ENCODE measurements at regions not wholly inside any gene's neighbourhood (a gene's known extent, or its start where the extent isn't known, plus 50 kb on each side); places are given as distances from the start of the nearest gene placed in this dataset.

- H3K27ac ChIP-seq (ENCODE audit: low read depth, low read length) = no peak overlapping the region
- H2BK5ac ChIP-seq (ENCODE audit: low read length) = no peak overlapping the region
- no peak overlapping the region for H3K23ac ChIP-seq (ENCODE audit: low read length)
- DNase-seq = no peak
- H2AK5ac ChIP-seq (ENCODE audit: low read length) = no peak overlapping the region
- H3K9ac ChIP-seq (ENCODE audit: low read length) = no peak overlapping the region
- H3K4me1 ChIP-seq (ENCODE audit: control insufficient read depth, low read depth, low read length) = no peaks in the 10 kb centered on the region
- no peak overlapping the region for H4K5ac ChIP-seq (ENCODE audit: low read length)
- no peak overlapping the region for H3K4me3 ChIP-seq (ENCODE audit: low read length)
- no CpG with 5 or more reads among the region's 4 CpGs for WGBS (ENCODE audit: extremely low coverage, insufficient coverage, low lambda C conversion rate)
- no peak overlapping the region for H2BK15ac ChIP-seq (replicated peaks; ENCODE audit: low read depth)
- no peak overlapping the region for H3K4me2 ChIP-seq (ENCODE audit: low read length)
- no peaks in the 10 kb centered on the region for H3K79me1 ChIP-seq (ENCODE audit: low read length)
- H3K27me3 ChIP-seq (ENCODE audit: insufficient read depth, low read length, poor library complexity) = no peaks in the 10 kb centered on the region
- H3K56ac ChIP-seq (ENCODE audit: low read length) = no peak overlapping the region
- H3K79me2 ChIP-seq (ENCODE audit: control insufficient read depth, insufficient read depth, low read length) = no peaks in the 10 kb centered on the region
- H3K18ac ChIP-seq (ENCODE audit: low read length) = no peak overlapping the region
- no peak overlapping the region for H4K8ac ChIP-seq (ENCODE audit: low read depth, low read length)
- H3K36me3 ChIP-seq (ENCODE audit: control insufficient read depth, insufficient read depth, low read length) = no peaks in the 10 kb centered on the region
- no peak overlapping the region for H2BK120ac ChIP-seq (ENCODE audit: low read depth, low read length)
- H3K4ac ChIP-seq (ENCODE audit: low read depth, low read length) = no peak overlapping the region
Observed at GRCh38 chr9:36759141-36759540, 186.4 kb downstream of the MELK start.

DNA sequence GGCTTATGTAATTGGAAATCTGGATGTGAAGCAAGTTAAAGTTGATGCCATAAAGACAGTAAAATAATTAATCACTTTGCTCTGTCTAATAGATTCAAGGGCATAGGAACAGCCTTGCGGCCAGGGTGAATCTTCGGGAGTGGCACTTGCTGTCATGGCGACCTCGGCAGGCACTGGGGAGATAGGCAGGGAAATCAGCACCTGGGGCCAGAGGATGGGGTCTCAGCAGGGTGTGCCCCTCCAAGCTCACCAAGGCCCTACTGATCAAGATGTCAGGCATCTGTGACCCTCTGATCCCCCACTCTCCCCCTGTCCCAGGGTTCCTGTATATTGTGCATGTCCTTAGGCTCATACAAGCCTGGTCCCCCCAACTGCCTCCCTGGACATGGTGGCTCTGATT lies 187.3 kb downstream of the MELK start:
- no peak overlapping the region for H2BK15ac ChIP-seq (replicated peaks; ENCODE audit: low read depth)
- no peak overlapping the region for H2AK5ac ChIP-seq (ENCODE audit: low read length)
- no peaks in the 10 kb centered on the region for H3K79me1 ChIP-seq (ENCODE audit: low read length)
- no peak overlapping the region for H4K8ac ChIP-seq (ENCODE audit: low read depth, low read length)
- no peak overlapping the region for H3K9ac ChIP-seq (ENCODE audit: low read length)
- no peaks in the 10 kb centered on the region for H3K4me1 ChIP-seq (ENCODE audit: control insufficient read depth, low read depth, low read length)
- no peaks in the 10 kb centered on the region for H3K27me3 ChIP-seq (ENCODE audit: insufficient read depth, low read length, poor library complexity)
- H3K4me2 ChIP-seq (ENCODE audit: low read length) = no peak overlapping the region
- H4K5ac ChIP-seq (ENCODE audit: low read length) = no peak overlapping the region
- no peak overlapping the region for H3K56ac ChIP-seq (ENCODE audit: low read length)
- H3K4ac ChIP-seq (ENCODE audit: low read depth, low read length) = no peak overlapping the region
- DNase-seq = no peak
- WGBS (ENCODE audit: extremely low coverage, insufficient coverage, low lambda C conversion rate) = no CpG with 5 or more reads among the region's 4 CpGs
- H2BK120ac ChIP-seq (ENCODE audit: low read depth, low read length) = no peak overlapping the region
- no peak overlapping the region for H3K27ac ChIP-seq (ENCODE audit: low read depth, low read length)
- H3K4me3 ChIP-seq (ENCODE audit: low read length) = no peak overlapping the region
- no peak overlapping the region for H3K18ac ChIP-seq (ENCODE audit: low read length)
- H3K79me2 ChIP-seq (ENCODE audit: control insufficient read depth, insufficient read depth, low read length) = no peaks in the 10 kb centered on the region
- H2BK5ac ChIP-seq (ENCODE audit: low read length) = no peak overlapping the region
- no peaks in the 10 kb centered on the region for H3K36me3 ChIP-seq (ENCODE audit: control insufficient read depth, insufficient read depth, low read length)
- H3K23ac ChIP-seq (ENCODE audit: low read length) = no peak overlapping the region

GRCh38 chr9:36760667-36761420 lies 188.1 kb downstream of the MELK start:
- Histone ChIP-seq H3K4me2 (ENCODE audit: low read length) (no peak overlapping the region), H2BK5ac (ENCODE audit: low read length) (no peak overlapping the region), H3K27me3 (ENCODE audit: insufficient read depth, low read length, poor library complexity) (no peaks in the 10 kb centered on the region), H3K4ac (ENCODE audit: low read depth, low read length) (no peak overlapping the region), H3K36me3 (ENCODE audit: control insufficient read depth, insufficient read depth, low read length) (no peaks in the 10 kb centered on the region), H3K9ac (ENCODE audit: low read length) (no peak overlapping the region), H3K18ac (ENCODE audit: low read length) (no peak overlapping the region), H2AK5ac (ENCODE audit: low read length) (no peak overlapping the region), H4K5ac (ENCODE audit: low read length) (no peak overlapping the region), H3K4me3 (ENCODE audit: low read length) (no peak overlapping the region), H3K56ac (ENCODE audit: low read length) (no peak overlapping the region), H3K23ac (ENCODE audit: low read length) (no peak overlapping the region), H2BK15ac (replicated peaks; ENCODE audit: low read depth) (no peak overlapping the region), H3K27ac (ENCODE audit: low read depth, low read length) (no peak overlapping the region), H4K8ac (ENCODE audit: low read depth, low read length) (no peak overlapping the region), H3K79me2 (ENCODE audit: control insufficient read depth, insufficient read depth, low read length) (no peaks in the 10 kb centered on the region), H2BK120ac (ENCODE audit: low read depth, low read length) (no peak overlapping the region), H3K79me1 (ENCODE audit: low read length) (no peaks in the 10 kb centered on the region), H3K4me1 (ENCODE audit: control insufficient read depth, low read depth, low read length) (no peaks in the 10 kb centered on the region)
- no CpG with 5 or more reads among the region's 14 CpGs for WGBS (ENCODE audit: extremely low coverage, insufficient coverage, low lambda C conversion rate)
- no peak for DNase-seq

- Histone ChIP-seq H3K27ac (ENCODE audit: low read depth, low read length) (no peak overlapping the region), H3K79me2 (ENCODE audit: control insufficient read depth, insufficient read depth, low read length) (no peaks in the 10 kb centered on the region), H3K56ac (ENCODE audit: low read length) (no peak overlapping the region), H4K8ac (ENCODE audit: low read depth, low read length) (no peak overlapping the region), H2BK15ac (replicated peaks; ENCODE audit: low read depth) (no peak overlapping the region), H3K79me1 (ENCODE audit: low read length) (no peaks in the 10 kb centered on the region), H2AK5ac (ENCODE audit: low read length) (no peak overlapping the region), H3K18ac (ENCODE audit: low read length) (no peak overlapping the region), H3K4me3 (ENCODE audit: low read length) (no peak overlapping the region), H3K36me3 (ENCODE audit: control insufficient read depth, insufficient read depth, low read length) (no peaks in the 10 kb centered on the region), H3K23ac (ENCODE audit: low read length) (no peak overlapping the region), H4K5ac (ENCODE audit: low read length) (no peak overlapping the region), H3K27me3 (ENCODE audit: insufficient read depth, low read length, poor library complexity) (no peaks in the 10 kb centered on the region), H3K4ac (ENCODE audit: low read depth, low read length) (no peak overlapping the region), H2BK5ac (ENCODE audit: low read length) (no peak overlapping the region), H2BK120ac (ENCODE audit: low read depth, low read length) (no peak overlapping the region), H3K9ac (ENCODE audit: low read length) (no peak overlapping the region), H3K4me1 (ENCODE audit: control insufficient read depth, low read depth, low read length) (no peaks in the 10 kb centered on the region), H3K4me2 (ENCODE audit: low read length) (no peak overlapping the region)
- WGBS (ENCODE audit: extremely low coverage, insufficient coverage, low lambda C conversion rate) = no CpG with 5 or more reads among the region's 10 CpGs
- peak; percentile 16 for DNase-seq
Observed at GRCh38 chr9:36762958-36763357, 190.3 kb downstream of the MELK start.

GRCh38 chr9:36763778-36764177 lies 191.1 kb downstream of the MELK start:
- no peak overlapping the region for H3K18ac ChIP-seq (ENCODE audit: low read length)
- no peak overlapping the region for H4K5ac ChIP-seq (ENCODE audit: low read length)
- no peak overlapping the region for H2BK15ac ChIP-seq (replicated peaks; ENCODE audit: low read depth)
- no peaks in the 10 kb centered on the region for H3K4me1 ChIP-seq (ENCODE audit: control insufficient read depth, low read depth, low read length)
- no peak overlapping the region for H3K56ac ChIP-seq (ENCODE audit: low read length)
- DNase-seq = no peak
- no peak overlapping the region for H4K8ac ChIP-seq (ENCODE audit: low read depth, low read length)
- no peak overlapping the region for H3K9ac ChIP-seq (ENCODE audit: low read length)
- no peaks in the 10 kb centered on the region for H3K79me2 ChIP-seq (ENCODE audit: control insufficient read depth, insufficient read depth, low read length)
- WGBS (ENCODE audit: extremely low coverage, insufficient coverage, low lambda C conversion rate) = 100% methylated on average over 3 of the region's 4 CpGs
- no peak overlapping the region for H2BK5ac ChIP-seq (ENCODE audit: low read length)
- H2AK5ac ChIP-seq (ENCODE audit: low read length) = no peak overlapping the region
- H3K79me1 ChIP-seq (ENCODE audit: low read length) = no peaks in the 10 kb centered on the region
- no peak overlapping the region for H3K23ac ChIP-seq (ENCODE audit: low read length)
- H3K27me3 ChIP-seq (ENCODE audit: insufficient read depth, low read length, poor library complexity) = no peaks in the 10 kb centered on the region
- no peak overlapping the region for H3K27ac ChIP-seq (ENCODE audit: low read depth, low read length)
- H3K4me2 ChIP-seq (ENCODE audit: low read length) = no peak overlapping the region
- H3K36me3 ChIP-seq (ENCODE audit: control insufficient read depth, insufficient read depth, low read length) = no peaks in the 10 kb centered on the region
- no peak overlapping the region for H2BK120ac ChIP-seq (ENCODE audit: low read depth, low read length)
- no peak overlapping the region for H3K4ac ChIP-seq (ENCODE audit: low read depth, low read length)
- H3K4me3 ChIP-seq (ENCODE audit: low read length) = no peak overlapping the region

Measured in mesendoderm (in vitro differentiated cells).